SK-N-SH treated with all-trans-retinoic acid at 6 μM for 48 hours (cell line): ENCODE measurements at regions not wholly inside any gene's neighbourhood (a gene's known extent, or its start where the extent isn't known, plus 50 kb on each side); places are given as distances from the start of the nearest gene placed in this dataset.

ENCODE experiments used
- ATAC-seq: fragments of 200-7000 bp; cut with Tn5 transposase; 3 replicates; pipeline ENCODE4 v1.9.1; 2020; ENCODE audit warnings: mild to moderate bottlenecking, moderate library complexity
- ARNTL ChIP-seq: fragments of 450-650 bp; formaldehyde crosslinking; IDR thresholded peaks from 2 replicates; pipeline ENCODE4 v1.5.0; 2020; ENCODE audit warnings: low read depth, mild to moderate bottlenecking, moderate library complexity, borderline replicate concordance
- BACH2 ChIP-seq: fragments of 250-450 bp; sonication (Bioruptor Pico); IDR thresholded peaks from 2 replicates; pipeline ENCODE4 v1.9.0; 2021; ENCODE audit warnings: mild to moderate bottlenecking, borderline replicate concordance
- GLIS3 ChIP-seq: fragments of 250-450 bp; sonication (Bioruptor Pico); IDR thresholded peaks from 2 replicates; pipeline ENCODE4 v1.5.0; 2020; ENCODE audit warnings: mild to moderate bottlenecking, moderate library complexity
- ISL1 ChIP-seq: fragments of 250-450 bp; sonication (Bioruptor Pico); IDR thresholded peaks from 2 replicates; pipeline ENCODE4 v2.1.2; 2022; ENCODE audit warnings: mild to moderate bottlenecking, moderate library complexity
- OSR1 ChIP-seq: fragments of 250-450 bp; sonication (Bioruptor Pico); IDR thresholded peaks from 2 replicates; pipeline ENCODE4 v1.8.0; 2022; ENCODE audit warnings: moderate library complexity, mild to moderate bottlenecking, inconsistent platforms
- PPARA ChIP-seq: fragments of 250-450 bp; sonication (Bioruptor Pico); IDR thresholded peaks from 2 replicates; pipeline ENCODE4 v1.5.0; 2020; ENCODE audit warnings: mild to moderate bottlenecking, borderline replicate concordance
- RARB ChIP-seq: fragments of 250-450 bp; sonication (Bioruptor Pico); IDR thresholded peaks from 2 replicates; pipeline ENCODE4 v1.8.0; 2021; ENCODE audit warnings: mild to moderate bottlenecking, moderate library complexity
- SNAI2 ChIP-seq: fragments of 250-450 bp; sonication (Bioruptor Pico); IDR thresholded peaks from 2 replicates; pipeline ENCODE4 v1.5.0; 2020; ENCODE audit warnings: mild to moderate bottlenecking, moderate library complexity
- TCF4 ChIP-seq: fragments of 250-450 bp; sonication (Bioruptor Pico); IDR thresholded peaks from 2 replicates; pipeline ENCODE4 v1.8.0; 2021; ENCODE audit warnings: mild to moderate bottlenecking, moderate library complexity, borderline replicate concordance
- TOX ChIP-seq: fragments of 250-450 bp; sonication (Bioruptor Pico); IDR thresholded peaks from 2 replicates; pipeline ENCODE4 v1.8.0; 2021; ENCODE audit warnings: mild to moderate bottlenecking, moderate library complexity, borderline replicate concordance
- ZFP3 ChIP-seq: fragments of 250-450 bp; sonication (Bioruptor Pico); IDR thresholded peaks from 2 replicates; pipeline ENCODE4 v1.5.0; 2020; ENCODE audit warnings: mild to moderate bottlenecking, moderate library complexity
- ZFP30 ChIP-seq: fragments of 450-650 bp; formaldehyde crosslinking; IDR thresholded peaks from 2 replicates; pipeline ENCODE4 v1.5.0; 2022; ENCODE audit warnings: mild to moderate bottlenecking, moderate library complexity
- ZNF565 ChIP-seq: fragments of 450-650 bp; formaldehyde crosslinking; conservative IDR thresholded peaks from 2 replicates; pipeline ENCODE4 v1.5.0; 2020; ENCODE audit warnings: low read depth, mild to moderate bottlenecking, moderate library complexity
- ZNF8 ChIP-seq: fragments of 450-650 bp; formaldehyde crosslinking; IDR thresholded peaks from 2 replicates; pipeline ENCODE4 v1.5.0; 2020; ENCODE audit warnings: mild to moderate bottlenecking, moderate library complexity
- TF ChIP-seq, protein P1 (sequence below): fragments of 250-450 bp; sonication (Bioruptor Pico); IDR thresholded peaks from 2 replicates; pipeline ENCODE4 v1.5.0; 2020; ENCODE audit warnings: mild to moderate bottlenecking, moderate library complexity
- TF ChIP-seq, protein P2 (sequence below): fragments of 250-450 bp; sonication (Bioruptor Pico); IDR thresholded peaks from 2 replicates; pipeline ENCODE4 v1.8.0; 2021; ENCODE audit warnings: low read depth, mild to moderate bottlenecking, moderate library complexity, borderline replicate concordance
- TF ChIP-seq, protein P3 (sequence below): fragments of 250-450 bp; sonication (Bioruptor Pico); IDR thresholded peaks from 2 replicates; pipeline ENCODE4 v1.5.1; 2021; ENCODE audit warnings: mild to moderate bottlenecking, moderate library complexity
- TF ChIP-seq, protein P4 (sequence below): fragments of 250-450 bp; sonication (Bioruptor Pico); IDR thresholded peaks from 2 replicates; pipeline ENCODE4 v1.8.0; 2020; ENCODE audit warnings: mild to moderate bottlenecking, moderate library complexity, borderline replicate concordance

DNA sequence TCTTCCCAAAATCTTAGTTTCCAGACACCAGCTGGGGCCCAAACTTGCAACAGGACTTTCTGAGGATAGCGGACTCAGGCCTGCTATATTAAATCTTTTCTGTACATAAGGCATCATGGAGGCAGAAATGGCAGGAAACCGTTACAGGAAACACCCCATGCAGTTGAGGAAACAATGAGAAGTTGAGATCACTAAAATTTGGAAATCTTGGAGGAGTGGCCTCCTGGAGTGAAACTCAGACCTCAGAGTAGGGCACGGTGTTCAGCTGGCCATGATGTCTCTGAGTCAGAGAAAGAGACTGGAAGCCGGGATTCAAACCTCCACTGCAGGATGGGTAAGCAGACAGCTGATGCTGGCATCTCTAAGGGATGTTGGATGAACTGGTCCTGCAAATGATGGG lies 372.6 kb upstream of the CTSO start:
- no peak for TF ChIP-seq ISL1 (CRISPR knock-in tag)
- no peak for TF ChIP-seq BACH2
- TF ChIP-seq ZFP30: no peak
- no peak for TF ChIP-seq RARB
- TF ChIP-seq, protein P1, sequence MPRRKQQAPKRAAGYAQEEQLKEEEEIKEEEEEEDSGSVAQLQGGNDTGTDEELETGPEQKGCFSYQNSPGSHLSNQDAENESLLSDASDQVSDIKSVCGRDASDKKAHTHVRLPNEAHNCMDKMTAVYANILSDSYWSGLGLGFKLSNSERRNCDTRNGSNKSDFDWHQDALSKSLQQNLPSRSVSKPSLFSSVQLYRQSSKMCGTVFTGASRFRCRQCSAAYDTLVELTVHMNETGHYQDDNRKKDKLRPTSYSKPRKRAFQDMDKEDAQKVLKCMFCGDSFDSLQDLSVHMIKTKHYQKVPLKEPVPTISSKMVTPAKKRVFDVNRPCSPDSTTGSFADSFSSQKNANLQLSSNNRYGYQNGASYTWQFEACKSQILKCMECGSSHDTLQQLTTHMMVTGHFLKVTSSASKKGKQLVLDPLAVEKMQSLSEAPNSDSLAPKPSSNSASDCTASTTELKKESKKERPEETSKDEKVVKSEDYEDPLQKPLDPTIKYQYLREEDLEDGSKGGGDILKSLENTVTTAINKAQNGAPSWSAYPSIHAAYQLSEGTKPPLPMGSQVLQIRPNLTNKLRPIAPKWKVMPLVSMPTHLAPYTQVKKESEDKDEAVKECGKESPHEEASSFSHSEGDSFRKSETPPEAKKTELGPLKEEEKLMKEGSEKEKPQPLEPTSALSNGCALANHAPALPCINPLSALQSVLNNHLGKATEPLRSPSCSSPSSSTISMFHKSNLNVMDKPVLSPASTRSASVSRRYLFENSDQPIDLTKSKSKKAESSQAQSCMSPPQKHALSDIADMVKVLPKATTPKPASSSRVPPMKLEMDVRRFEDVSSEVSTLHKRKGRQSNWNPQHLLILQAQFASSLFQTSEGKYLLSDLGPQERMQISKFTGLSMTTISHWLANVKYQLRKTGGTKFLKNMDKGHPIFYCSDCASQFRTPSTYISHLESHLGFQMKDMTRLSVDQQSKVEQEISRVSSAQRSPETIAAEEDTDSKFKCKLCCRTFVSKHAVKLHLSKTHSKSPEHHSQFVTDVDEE (CRISPR knock-in tag): no peak
- TF ChIP-seq, protein P2, sequence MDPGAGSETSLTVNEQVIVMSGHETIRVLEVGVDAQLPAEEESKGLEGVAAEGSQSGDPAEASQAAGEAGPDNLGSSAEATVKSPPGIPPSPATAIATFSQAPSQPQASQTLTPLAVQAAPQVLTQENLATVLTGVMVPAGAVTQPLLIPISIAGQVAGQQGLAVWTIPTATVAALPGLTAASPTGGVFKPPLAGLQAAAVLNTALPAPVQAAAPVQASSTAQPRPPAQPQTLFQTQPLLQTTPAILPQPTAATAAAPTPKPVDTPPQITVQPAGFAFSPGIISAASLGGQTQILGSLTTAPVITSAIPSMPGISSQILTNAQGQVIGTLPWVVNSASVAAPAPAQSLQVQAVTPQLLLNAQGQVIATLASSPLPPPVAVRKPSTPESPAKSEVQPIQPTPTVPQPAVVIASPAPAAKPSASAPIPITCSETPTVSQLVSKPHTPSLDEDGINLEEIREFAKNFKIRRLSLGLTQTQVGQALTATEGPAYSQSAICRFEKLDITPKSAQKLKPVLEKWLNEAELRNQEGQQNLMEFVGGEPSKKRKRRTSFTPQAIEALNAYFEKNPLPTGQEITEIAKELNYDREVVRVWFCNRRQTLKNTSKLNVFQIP (CRISPR knock-in tag): no peak
- TF ChIP-seq TOX (CRISPR knock-in tag): no peak
- TF ChIP-seq, all 23 proteins: peak for 0
- ATAC-seq: no peak

DNA sequence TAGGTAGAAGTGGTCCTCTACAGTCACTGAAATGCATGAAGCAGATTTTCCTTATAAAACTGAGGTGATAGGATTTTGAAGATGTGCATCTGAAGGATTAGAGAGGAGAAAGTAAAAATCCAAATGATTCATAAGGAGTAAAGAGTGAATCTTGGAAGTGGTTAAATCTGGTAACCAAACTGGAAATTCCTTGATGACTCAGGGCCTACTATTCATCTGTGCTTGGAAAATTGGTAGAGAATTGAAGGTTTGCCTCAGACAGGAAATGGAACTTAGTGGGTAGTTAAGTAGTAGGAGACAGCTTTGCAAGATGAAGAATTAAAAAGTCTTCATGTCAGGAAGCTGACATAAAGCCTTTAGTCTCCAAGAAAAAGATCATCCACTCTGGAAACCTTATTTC lies 368.9 kb upstream of the CTSO start:
- peak; percentile 71 for ATAC-seq
- TF ChIP-seq ISL1 (CRISPR knock-in tag) (no peak), ARNTL (no peak), ZNF565 (no peak)

DNA sequence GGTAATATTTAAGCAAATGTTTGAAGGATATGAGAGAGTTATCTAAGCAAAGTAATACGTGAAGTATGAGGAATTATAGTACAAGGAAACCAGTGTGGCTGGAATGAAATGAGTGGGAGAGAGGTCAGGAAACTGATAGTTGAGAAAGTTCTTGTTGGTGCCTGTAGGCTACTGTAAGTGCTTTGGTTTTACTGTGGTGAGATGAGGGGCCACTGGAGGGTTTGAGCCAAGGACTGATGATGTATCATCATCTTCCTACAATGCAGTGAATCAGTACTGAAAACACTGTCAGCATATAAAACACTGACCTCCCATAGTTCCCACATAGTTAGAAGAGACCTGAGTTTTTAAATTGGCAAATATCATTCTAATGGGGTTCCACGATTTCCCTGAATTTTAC lies 367.5 kb upstream of the CTSO start:
- TF ChIP-seq ZNF8 (CRISPR knock-in tag) (no peak), PPARA (CRISPR knock-in tag) (no peak), TOX (CRISPR knock-in tag) (no peak), SNAI2 (CRISPR knock-in tag) (no peak), TCF4 (CRISPR knock-in tag) (no peak), BACH2 (no peak), ISL1 (CRISPR knock-in tag) (no peak), GLIS3 (CRISPR knock-in tag) (no peak), OSR1 (no peak), RARB (no peak), ZFP3 (CRISPR knock-in tag) (no peak)
- TF ChIP-seq, protein P3, sequence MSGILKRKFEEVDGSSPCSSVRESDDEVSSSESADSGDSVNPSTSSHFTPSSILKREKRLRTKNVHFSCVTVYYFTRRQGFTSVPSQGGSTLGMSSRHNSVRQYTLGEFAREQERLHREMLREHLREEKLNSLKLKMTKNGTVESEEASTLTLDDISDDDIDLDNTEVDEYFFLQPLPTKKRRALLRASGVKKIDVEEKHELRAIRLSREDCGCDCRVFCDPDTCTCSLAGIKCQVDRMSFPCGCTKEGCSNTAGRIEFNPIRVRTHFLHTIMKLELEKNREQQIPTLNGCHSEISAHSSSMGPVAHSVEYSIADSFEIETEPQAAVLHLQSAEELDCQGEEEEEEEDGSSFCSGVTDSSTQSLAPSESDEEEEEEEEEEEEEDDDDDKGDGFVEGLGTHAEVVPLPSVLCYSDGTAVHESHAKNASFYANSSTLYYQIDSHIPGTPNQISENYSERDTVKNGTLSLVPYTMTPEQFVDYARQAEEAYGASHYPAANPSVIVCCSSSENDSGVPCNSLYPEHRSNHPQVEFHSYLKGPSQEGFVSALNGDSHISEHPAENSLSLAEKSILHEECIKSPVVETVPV (CRISPR knock-in tag): no peak
- TF ChIP-seq, protein P2 (CRISPR knock-in tag): no peak
- TF ChIP-seq, protein P1 (CRISPR knock-in tag): no peak
- TF ChIP-seq, protein P4, sequence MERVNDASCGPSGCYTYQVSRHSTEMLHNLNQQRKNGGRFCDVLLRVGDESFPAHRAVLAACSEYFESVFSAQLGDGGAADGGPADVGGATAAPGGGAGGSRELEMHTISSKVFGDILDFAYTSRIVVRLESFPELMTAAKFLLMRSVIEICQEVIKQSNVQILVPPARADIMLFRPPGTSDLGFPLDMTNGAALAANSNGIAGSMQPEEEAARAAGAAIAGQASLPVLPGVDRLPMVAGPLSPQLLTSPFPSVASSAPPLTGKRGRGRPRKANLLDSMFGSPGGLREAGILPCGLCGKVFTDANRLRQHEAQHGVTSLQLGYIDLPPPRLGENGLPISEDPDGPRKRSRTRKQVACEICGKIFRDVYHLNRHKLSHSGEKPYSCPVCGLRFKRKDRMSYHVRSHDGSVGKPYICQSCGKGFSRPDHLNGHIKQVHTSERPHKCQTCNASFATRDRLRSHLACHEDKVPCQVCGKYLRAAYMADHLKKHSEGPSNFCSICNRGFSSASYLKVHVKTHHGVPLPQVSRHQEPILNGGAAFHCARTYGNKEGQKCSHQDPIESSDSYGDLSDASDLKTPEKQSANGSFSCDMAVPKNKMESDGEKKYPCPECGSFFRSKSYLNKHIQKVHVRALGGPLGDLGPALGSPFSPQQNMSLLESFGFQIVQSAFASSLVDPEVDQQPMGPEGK (CRISPR knock-in tag): no peak
- ATAC-seq: peak; percentile 60
